ENCODE measurements at regions not wholly inside any gene's neighbourhood (a gene's known extent, or its start where the extent isn't known, plus 50 kb on each side); places are given as distances from the start of the nearest gene placed in this dataset.
"Not testable (repeated sequence)": the region's sequence is repeated elsewhere in the genome, so short reads cannot be mapped to it uniquely, and the experiment has no call there.

GRCh38 chr13:86253497-86253896 is 454.3 kb upstream of the SLITRK6 start:
- not testable (repeated sequence) for DNase-seq

GRCh38 chr13:86255820-86256219 is 456.6 kb upstream of the SLITRK6 start:
- DNase-seq: not testable (repeated sequence)

DNA sequence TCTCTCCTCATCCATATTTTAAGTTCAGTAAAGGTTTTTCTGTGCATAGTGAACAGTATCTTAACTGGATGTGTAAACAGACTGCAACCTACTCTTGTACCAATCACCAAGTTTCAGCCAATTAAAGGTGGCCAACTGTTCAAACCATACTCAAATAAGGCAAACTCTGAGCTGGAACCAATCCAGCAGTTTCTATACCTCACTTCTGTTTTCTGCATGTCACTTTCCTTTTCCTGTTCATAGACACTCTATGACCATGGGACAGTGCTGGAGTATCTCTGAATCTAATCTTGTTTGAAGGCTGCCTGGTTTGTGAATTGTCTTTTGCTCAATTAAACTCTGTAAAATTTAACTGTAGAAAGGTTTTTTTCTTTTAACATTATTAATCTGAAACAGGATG is 470.3 kb upstream of the SLITRK6 start:
- DNase-seq: no peak

GRCh38 chr13:86282442-86282841 is 483.2 kb upstream of the SLITRK6 start:
- DNase-seq: no peak

- no peak for DNase-seq
Observed at GRCh38 chr13:86283031-86283430, 483.8 kb upstream of the SLITRK6 start.

GRCh38 chr13:86298725-86299124 is 499.5 kb upstream of the SLITRK6 start:
- DNase-seq: no peak

DNA sequence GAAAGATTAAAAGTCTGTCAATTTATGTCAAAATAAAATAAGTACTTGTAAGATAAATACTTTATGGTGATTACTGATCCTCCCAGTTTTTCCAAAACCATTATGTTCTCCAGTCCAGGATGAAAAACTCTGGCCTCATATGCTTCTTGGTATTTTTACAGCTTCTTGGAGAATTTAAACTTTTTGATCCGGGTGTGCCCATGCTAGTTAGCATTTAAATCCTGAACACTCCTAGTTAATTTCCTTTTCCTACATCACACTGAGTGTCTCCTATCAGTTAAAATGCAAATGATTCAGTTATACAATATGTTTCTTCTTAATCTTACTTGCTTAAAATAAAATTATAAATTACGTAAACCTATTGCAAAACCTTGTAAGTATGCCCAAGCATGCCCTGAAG is 499.9 kb upstream of the SLITRK6 start:
- no peak for DNase-seq

GRCh38 chr13:86309881-86310280 is 510.7 kb upstream of the SLITRK6 start:
- no peak for DNase-seq

DNA sequence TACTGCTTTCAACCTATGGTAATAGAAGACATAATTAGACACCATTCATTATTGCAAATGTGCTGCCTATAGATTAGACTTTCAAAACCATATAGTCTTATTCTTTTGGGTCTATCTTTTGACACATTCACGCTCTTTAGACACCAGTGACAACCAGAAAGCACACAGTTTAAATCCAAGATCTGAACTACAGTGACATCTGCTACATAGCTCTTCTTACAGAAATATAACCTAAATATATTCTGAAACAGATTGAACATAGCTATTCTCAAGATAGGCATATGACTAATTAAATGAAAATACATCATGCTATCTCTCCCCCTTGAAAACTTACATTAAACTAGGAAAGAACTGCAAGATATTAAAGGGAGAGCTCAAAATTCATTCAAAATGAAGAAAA is 514.2 kb upstream of the SLITRK6 start:
- no peak for DNase-seq

DNA sequence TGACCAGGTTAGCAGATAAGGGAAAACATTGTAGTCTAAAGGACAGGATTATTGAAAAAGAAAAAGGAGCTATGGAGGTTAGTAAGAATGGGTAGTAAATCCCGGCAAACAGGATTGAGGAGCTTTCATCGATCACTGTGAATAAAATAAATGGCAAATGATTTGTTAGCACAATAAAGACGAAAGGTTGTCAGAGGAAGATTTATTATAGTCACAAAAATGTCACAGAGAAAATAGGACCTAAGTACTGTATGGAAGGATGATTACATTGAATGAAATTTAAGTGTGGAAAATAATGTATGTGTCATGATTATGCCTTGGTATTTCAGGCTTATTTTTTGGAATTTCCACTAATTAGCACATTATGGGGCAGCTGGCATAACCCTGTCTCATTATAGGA is 519.2 kb upstream of the SLITRK6 start:
- no peak for DNase-seq

GRCh38 chr13:86324191-86324590 is 525.0 kb upstream of the SLITRK6 start:
- no peak for DNase-seq

DNA sequence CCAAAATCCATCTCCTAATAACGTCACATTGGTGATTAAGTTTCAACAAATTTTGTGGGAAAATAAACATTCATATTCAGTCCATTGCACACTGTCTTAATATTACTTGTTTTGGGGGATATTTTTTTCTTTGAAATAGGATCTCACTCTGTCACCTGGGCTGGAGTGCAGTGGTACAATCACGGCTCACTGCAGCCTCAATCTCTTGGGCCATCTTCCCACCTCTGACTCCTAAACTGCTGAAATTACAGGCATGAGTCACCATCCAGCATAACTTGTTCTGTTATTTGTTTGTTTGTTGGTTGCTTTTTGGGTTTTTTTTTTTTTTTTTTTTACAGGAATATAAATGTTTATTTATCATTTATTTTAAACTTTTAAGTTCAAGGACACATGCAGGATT is 556.1 kb upstream of the SLITRK6 start:
- DNase-seq: no peak

- no peak for DNase-seq
Observed at GRCh38 chr13:86357106-86357505, 557.9 kb upstream of the SLITRK6 start.

- DNase-seq: not testable (repeated sequence)
Observed at GRCh38 chr13:86363749-86364148, 564.5 kb upstream of the SLITRK6 start.

GRCh38 chr13:86368924-86369323 is 569.7 kb upstream of the SLITRK6 start:
- no peak for DNase-seq

DNA sequence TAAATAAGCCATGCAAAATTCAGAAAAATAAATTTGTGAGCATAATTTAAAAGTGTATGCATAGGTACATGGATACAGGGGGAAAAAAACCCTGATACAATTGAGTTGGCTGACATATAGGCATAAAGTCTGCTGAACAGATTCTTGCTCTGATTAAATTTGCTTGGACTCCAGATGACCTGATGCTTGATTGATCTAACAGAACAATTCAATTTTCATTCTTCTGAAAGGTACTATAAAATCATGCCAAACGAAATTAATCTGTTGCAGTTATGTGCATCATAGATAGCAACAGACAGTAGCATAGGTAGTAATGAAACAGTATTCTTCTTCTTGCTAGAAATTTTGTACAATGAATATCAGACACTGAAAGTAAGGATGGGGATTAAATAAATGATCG is 578.2 kb upstream of the SLITRK6 start:
- DNase-seq: no peak

- DNase-seq: no peak
Observed at GRCh38 chr13:86378628-86379027, 579.4 kb upstream of the SLITRK6 start.

GRCh38 chr13:86383151-86383550 is 583.9 kb upstream of the SLITRK6 start:
- peak; percentile 81 for DNase-seq

DNA sequence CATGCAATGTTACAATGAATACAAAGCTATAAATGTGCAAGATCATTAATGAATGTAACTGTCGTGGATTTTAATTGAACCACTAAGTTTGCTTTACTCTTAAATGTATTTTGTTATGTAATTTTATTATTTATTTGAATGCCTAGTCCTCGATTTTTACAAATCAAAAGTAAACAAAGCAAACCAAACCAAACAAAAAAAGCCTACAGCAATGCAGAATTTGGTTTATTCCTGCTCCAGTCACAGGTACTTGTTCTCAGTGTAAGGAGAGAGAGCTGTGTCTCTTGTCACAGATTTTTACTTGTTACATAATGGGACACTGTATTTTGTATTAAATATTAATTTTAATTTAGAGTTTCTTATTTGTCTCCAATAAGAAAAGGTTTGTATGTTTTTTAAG is 584.3 kb upstream of the SLITRK6 start:
- DNase-seq: peak; percentile 77

- DNase-seq: no peak
Observed at GRCh38 chr13:86397635-86398034, 598.4 kb upstream of the SLITRK6 start.

DNA sequence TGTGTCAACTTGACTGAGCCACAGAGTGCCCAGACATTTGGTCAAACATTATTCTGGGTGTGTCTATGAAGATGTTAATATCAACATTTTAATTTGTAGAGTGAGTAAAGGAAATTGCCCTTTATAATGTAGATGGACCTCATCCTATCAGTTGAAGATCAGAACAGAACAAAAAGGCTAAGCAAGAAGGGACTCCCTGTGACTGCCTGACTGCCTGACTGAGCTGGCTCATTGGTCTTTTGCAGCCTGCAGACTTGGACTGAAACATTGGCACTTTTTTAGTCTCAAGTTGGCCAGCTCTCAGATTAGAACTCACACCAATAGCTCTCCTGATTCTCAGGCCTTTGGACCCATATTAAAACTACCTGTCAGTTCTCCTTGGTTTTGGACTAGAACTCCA is 600.4 kb upstream of the SLITRK6 start:
- no peak for DNase-seq

- DNase-seq: no peak
Observed at GRCh38 chr13:86402500-86402899, 603.3 kb upstream of the SLITRK6 start.

DNA sequence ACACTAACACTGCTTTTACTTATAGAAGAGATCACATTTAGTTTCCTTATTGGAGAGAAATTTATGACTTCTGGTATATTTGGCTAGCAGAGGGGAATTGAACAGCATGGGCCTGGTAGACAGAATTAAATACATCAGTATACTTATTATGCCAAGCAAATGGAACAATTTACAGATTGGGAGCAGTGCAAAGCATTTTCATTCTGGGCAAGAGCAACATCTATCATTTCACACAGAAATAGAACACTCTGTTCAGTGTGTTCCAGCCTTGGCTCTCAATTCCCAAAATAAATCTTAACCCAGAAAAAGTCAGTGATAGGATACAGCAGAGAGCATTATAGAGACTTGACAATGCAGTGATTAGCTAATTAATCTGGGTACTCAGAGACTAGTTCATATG is 604.0 kb upstream of the SLITRK6 start:
- no peak for DNase-seq

DNA sequence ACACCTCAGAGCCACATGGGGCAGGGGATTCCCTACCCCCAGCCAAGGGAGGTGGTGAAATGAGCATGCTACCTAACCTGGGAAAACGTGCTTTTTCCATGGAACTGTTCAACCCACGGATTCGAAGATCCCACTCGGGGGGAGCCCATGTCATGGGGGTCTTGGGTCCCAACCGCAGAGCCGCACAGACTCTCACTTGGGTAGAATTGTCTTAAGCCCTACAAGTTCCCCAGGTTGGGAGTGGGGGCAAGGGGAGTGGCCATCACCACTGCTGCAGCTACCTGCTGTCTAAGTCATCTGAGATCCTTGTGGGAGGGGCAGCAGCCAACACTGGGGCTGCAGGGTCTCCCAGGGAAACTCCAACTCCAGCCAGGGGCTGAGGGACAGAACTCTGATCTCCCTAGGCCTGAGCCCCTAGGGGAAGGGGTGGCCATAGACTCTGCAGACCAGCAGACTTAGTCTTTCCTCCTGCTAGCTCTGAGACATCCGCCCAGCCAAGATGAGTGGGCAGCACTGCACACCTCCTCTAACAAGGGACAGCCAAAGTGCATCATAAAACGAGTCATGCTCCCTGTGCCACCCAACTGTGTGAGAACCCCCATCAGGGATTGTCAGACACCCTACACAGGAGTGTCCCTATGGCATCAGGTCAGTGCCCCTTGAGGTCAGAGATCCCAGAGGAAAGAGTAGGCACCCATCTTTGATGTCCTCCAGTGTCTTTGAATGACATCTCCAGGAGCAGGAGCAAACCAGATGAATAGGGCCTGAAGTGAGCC is 610.4 kb upstream of the SLITRK6 start:
- no peak for DNase-seq

GRCh38 chr13:86425170-86425815 is 626.1 kb upstream of the SLITRK6 start:
- DNase-seq: peak; percentile 53
